ENCODE measurements at regions not wholly inside any gene's neighbourhood (a gene's known extent, or its start where the extent isn't known, plus 50 kb on each side); places are given as distances from the start of the nearest gene placed in this dataset.
A peak's percentile ranks its signal among the peaks of the same experiment; 100 is the strongest.
"Not testable (repeated sequence)": the region's sequence is repeated elsewhere in the genome, so short reads cannot be mapped to it uniquely, and the experiment has no call there.

GRCh38 chr10:2881720-2882620 lies 185.4 kb upstream of the PFKP start:
- 68 to 73% methylated on average over 6 of the region's 6 CpGs for WGBS, 2 donors
- ATAC-seq (no peak), DNase-seq (no peak)
- Histone ChIP-seq H3K27ac (no peak overlapping the region), H3K4me3 (no peak overlapping the region), H3K9me3 (no peaks in the 10 kb centered on the region), H3K27me3 (peaks cover 0 to 26% (median 3%) of the 10 kb centered on the region in 7 donors), H3K36me3 (no peaks in the 10 kb centered on the region), H3K4me1 (no peaks in the 10 kb centered on the region)
- TF ChIP-seq, protein P1, sequence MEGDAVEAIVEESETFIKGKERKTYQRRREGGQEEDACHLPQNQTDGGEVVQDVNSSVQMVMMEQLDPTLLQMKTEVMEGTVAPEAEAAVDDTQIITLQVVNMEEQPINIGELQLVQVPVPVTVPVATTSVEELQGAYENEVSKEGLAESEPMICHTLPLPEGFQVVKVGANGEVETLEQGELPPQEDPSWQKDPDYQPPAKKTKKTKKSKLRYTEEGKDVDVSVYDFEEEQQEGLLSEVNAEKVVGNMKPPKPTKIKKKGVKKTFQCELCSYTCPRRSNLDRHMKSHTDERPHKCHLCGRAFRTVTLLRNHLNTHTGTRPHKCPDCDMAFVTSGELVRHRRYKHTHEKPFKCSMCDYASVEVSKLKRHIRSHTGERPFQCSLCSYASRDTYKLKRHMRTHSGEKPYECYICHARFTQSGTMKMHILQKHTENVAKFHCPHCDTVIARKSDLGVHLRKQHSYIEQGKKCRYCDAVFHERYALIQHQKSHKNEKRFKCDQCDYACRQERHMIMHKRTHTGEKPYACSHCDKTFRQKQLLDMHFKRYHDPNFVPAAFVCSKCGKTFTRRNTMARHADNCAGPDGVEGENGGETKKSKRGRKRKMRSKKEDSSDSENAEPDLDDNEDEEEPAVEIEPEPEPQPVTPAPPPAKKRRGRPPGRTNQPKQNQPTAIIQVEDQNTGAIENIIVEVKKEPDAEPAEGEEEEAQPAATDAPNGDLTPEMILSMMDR (IDR thresholded peaks at IDR 0.05), result no peak
- intact Hi-C loops (cut with DNase I), result no loop called here

DNA sequence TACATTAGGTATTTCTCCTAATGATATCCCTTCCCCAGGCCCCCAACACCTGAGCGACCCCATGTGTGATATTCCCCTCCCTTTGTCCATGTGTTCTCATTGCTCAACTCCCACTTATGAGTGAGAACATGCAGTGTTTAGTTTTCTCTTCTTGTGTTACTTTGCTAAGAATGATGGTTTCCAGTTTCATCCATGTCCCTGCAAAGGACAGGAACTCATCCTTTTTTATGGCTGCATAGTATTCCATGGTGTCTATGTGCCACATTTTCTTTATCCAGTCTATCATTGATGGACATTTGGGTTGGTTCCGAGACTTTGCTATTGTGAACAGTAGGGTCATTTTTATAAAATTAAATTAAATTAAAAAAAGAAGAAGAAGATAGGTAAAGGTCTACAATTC lies 187.3 kb upstream of the PFKP start:
- H3K27me3 ChIP-seq, result peaks cover 0 to 18% (median 3%) of the 10 kb centered on the region in 7 donors
- not testable (repeated sequence) for H3K36me3 ChIP-seq

GRCh38 chr10:2878818-2879217 lies 188.5 kb upstream of the PFKP start:
- intact Hi-C loops (cut with DNase I), result no loop called here
- Histone ChIP-seq H3K27ac (no peak overlapping the region), H3K9me3 (no peaks in the 10 kb centered on the region), H3K27me3 (peaks cover 0 to 18% (median 3%) of the 10 kb centered on the region in 7 donors), H3K4me1 (no peaks in the 10 kb centered on the region), H3K36me3 (no peaks in the 10 kb centered on the region), H3K4me3 (no peak overlapping the region)
- TF ChIP-seq, protein P1 (IDR thresholded peaks at IDR 0.05), result no peak
- 66% methylated on average over 8 of the region's 8 CpGs for WGBS, 2 donors
- no peak for DNase-seq
- ATAC-seq, result no peak

More for the DNA sequence above, 187.3 kb upstream of the PFKP start:
- DNase-seq; ATAC-seq; H3K4me3 ChIP-seq; H3K4me1 ChIP-seq; H3K9me3 ChIP-seq; H3K27ac ChIP-seq; intact Hi-C loops (cut with DNase I): not testable (repeated sequence)
- WGBS, 2 donors, result 92 to 95% methylated on average over 2 of the region's 2 CpGs

GRCh38 chr10:2876032-2876431 lies 191.3 kb upstream of the PFKP start:
- Histone ChIP-seq H3K27me3 (peaks cover 0 to 35% (median 15%) of the 10 kb centered on the region in 7 donors), H3K36me3 (no peaks in the 10 kb centered on the region), H3K9me3 (no peaks in the 10 kb centered on the region), H3K4me3 (no peak overlapping the region), H3K27ac (no peak overlapping the region), H3K4me1 (no peaks in the 10 kb centered on the region)
- 79 to 83% methylated on average over 2 of the region's 2 CpGs for WGBS, 2 donors
- ATAC-seq (no peak), DNase-seq (no peak)
- intact Hi-C loops (cut with DNase I), result no loop called here
- TF ChIP-seq, protein P1 (IDR thresholded peaks at IDR 0.05), result no peak

- DNase-seq (peak in 1 of 2 donors; percentile 22), ATAC-seq (no peak)
- 49 to 51% methylated on average over 6 of the region's 6 CpGs for WGBS, 2 donors
- H3K4me3 ChIP-seq, result no peak overlapping the region
- H3K36me3 ChIP-seq, result no peaks in the 10 kb centered on the region
- H3K27me3 ChIP-seq, result peaks cover 0 to 37% (median 15%) of the 10 kb centered on the region in 7 donors
- no peaks in the 10 kb centered on the region for H3K9me3 ChIP-seq
- intact Hi-C loops (cut with DNase I), result no loop called here
- H3K27ac ChIP-seq, result no peak overlapping the region
- H3K4me1 ChIP-seq, result no peaks in the 10 kb centered on the region
- TF ChIP-seq, protein P1 (IDR thresholded peaks at IDR 0.05), result no peak
These were observed 192.4 kb upstream of the PFKP start for GRCh38 chr10:2874963-2875362.
